ENCODE measurements at regions not wholly inside any gene's neighbourhood (a gene's known extent, or its start where the extent isn't known, plus 50 kb on each side); places are given as distances from the start of the nearest gene placed in this dataset.
A peak's percentile ranks its signal among the peaks of the same experiment; 100 is the strongest.

- Histone ChIP-seq H3K4me3 (ENCODE audit: low read length) (no peak overlapping the region), H3K4me1 (ENCODE audit: control insufficient read depth, insufficient read depth, low read length) (peaks cover 22% of the 10 kb centered on the region), H3K9ac (ENCODE audit: low read length) (no peak overlapping the region), H3K27me3 (ENCODE audit: control insufficient read depth, insufficient read depth, low read length) (peaks cover 3% of the 10 kb centered on the region), H3K36me3 (ENCODE audit: control insufficient read depth, insufficient read depth, low read length) (no peaks in the 10 kb centered on the region), H3K9me3 (ENCODE audit: control insufficient read depth, low read length) (no peaks in the 10 kb centered on the region)
Measured at GRCh38 chr2:240249423-240250149, 109.1 kb upstream of the OTOS start.

- Histone ChIP-seq H3K4me3 (ENCODE audit: low read length) (no peak overlapping the region), H3K9ac (ENCODE audit: low read length) (peak overlapping the region; percentile 50), H3K36me3 (ENCODE audit: control insufficient read depth, insufficient read depth, low read length) (no peaks in the 10 kb centered on the region), H3K4me1 (ENCODE audit: control insufficient read depth, insufficient read depth, low read length) (peaks cover 22% of the 10 kb centered on the region), H3K9me3 (ENCODE audit: control insufficient read depth, low read length) (no peaks in the 10 kb centered on the region), H3K27me3 (ENCODE audit: control insufficient read depth, insufficient read depth, low read length) (peaks cover 3% of the 10 kb centered on the region)
Measured at GRCh38 chr2:240250150-240250984, 109.9 kb upstream of the OTOS start.

GRCh38 chr2:240250985-240251847 lies 110.8 kb upstream of the OTOS start:
- Histone ChIP-seq H3K27me3 (ENCODE audit: control insufficient read depth, insufficient read depth, low read length) (no peaks in the 10 kb centered on the region), H3K4me3 (ENCODE audit: low read length) (no peak overlapping the region), H3K9me3 (ENCODE audit: control insufficient read depth, low read length) (no peaks in the 10 kb centered on the region), H3K36me3 (ENCODE audit: control insufficient read depth, insufficient read depth, low read length) (no peaks in the 10 kb centered on the region), H3K9ac (ENCODE audit: low read length) (peak overlapping the region; percentile 50), H3K4me1 (ENCODE audit: control insufficient read depth, insufficient read depth, low read length) (peaks cover 22% of the 10 kb centered on the region)

GRCh38 chr2:240251848-240252190 lies 111.4 kb upstream of the OTOS start:
- no peaks in the 10 kb centered on the region for H3K27me3 ChIP-seq (ENCODE audit: control insufficient read depth, insufficient read depth, low read length)
- no peak overlapping the region for H3K4me3 ChIP-seq (ENCODE audit: low read length)
- peak overlapping the region; percentile 44 for H3K9ac ChIP-seq (ENCODE audit: low read length)
- H3K36me3 ChIP-seq (ENCODE audit: control insufficient read depth, insufficient read depth, low read length) = no peaks in the 10 kb centered on the region
- H3K9me3 ChIP-seq (ENCODE audit: control insufficient read depth, low read length) = no peaks in the 10 kb centered on the region
- peaks cover 22% of the 10 kb centered on the region for H3K4me1 ChIP-seq (ENCODE audit: control insufficient read depth, insufficient read depth, low read length)

GRCh38 chr2:240252191-240252871 lies 111.9 kb upstream of the OTOS start:
- Histone ChIP-seq H3K36me3 (ENCODE audit: control insufficient read depth, insufficient read depth, low read length) (no peaks in the 10 kb centered on the region), H3K9me3 (ENCODE audit: control insufficient read depth, low read length) (no peaks in the 10 kb centered on the region), H3K4me1 (ENCODE audit: control insufficient read depth, insufficient read depth, low read length) (peaks cover 22% of the 10 kb centered on the region), H3K4me3 (ENCODE audit: low read length) (no peak overlapping the region), H3K27me3 (ENCODE audit: control insufficient read depth, insufficient read depth, low read length) (no peaks in the 10 kb centered on the region), H3K9ac (ENCODE audit: low read length) (no peak overlapping the region)

- Histone ChIP-seq H3K36me3 (ENCODE audit: control insufficient read depth, insufficient read depth, low read length) (no peaks in the 10 kb centered on the region), H3K9ac (ENCODE audit: low read length) (no peak overlapping the region), H3K9me3 (ENCODE audit: control insufficient read depth, low read length) (no peaks in the 10 kb centered on the region), H3K4me3 (ENCODE audit: low read length) (no peak overlapping the region), H3K4me1 (ENCODE audit: control insufficient read depth, insufficient read depth, low read length) (peaks cover 22% of the 10 kb centered on the region), H3K27me3 (ENCODE audit: control insufficient read depth, insufficient read depth, low read length) (no peaks in the 10 kb centered on the region)
Measured at GRCh38 chr2:240252872-240253511, 112.5 kb upstream of the OTOS start.

- Histone ChIP-seq H3K9ac (ENCODE audit: low read length) (no peak overlapping the region), H3K4me3 (ENCODE audit: low read length) (no peak overlapping the region), H3K9me3 (ENCODE audit: control insufficient read depth, low read length) (no peaks in the 10 kb centered on the region), H3K36me3 (ENCODE audit: control insufficient read depth, insufficient read depth, low read length) (no peaks in the 10 kb centered on the region), H3K27me3 (ENCODE audit: control insufficient read depth, insufficient read depth, low read length) (no peaks in the 10 kb centered on the region), H3K4me1 (ENCODE audit: control insufficient read depth, insufficient read depth, low read length) (peaks cover 22% of the 10 kb centered on the region)
Measured at GRCh38 chr2:240253583-240254145, 113.2 kb upstream of the OTOS start.

GRCh38 chr2:240254337-240255164 lies 114.1 kb upstream of the OTOS start:
- H3K36me3 ChIP-seq (ENCODE audit: control insufficient read depth, insufficient read depth, low read length) = no peaks in the 10 kb centered on the region
- H3K4me3 ChIP-seq (ENCODE audit: low read length) = no peak overlapping the region
- H3K9me3 ChIP-seq (ENCODE audit: control insufficient read depth, low read length) = no peaks in the 10 kb centered on the region
- H3K27me3 ChIP-seq (ENCODE audit: control insufficient read depth, insufficient read depth, low read length) = no peaks in the 10 kb centered on the region
- peaks cover 22% of the 10 kb centered on the region for H3K4me1 ChIP-seq (ENCODE audit: control insufficient read depth, insufficient read depth, low read length)
- no peak overlapping the region for H3K9ac ChIP-seq (ENCODE audit: low read length)

GRCh38 chr2:240255165-240255491 lies 114.7 kb upstream of the OTOS start:
- H3K4me3 ChIP-seq (ENCODE audit: low read length) = no peak overlapping the region
- H3K9me3 ChIP-seq (ENCODE audit: control insufficient read depth, low read length) = no peaks in the 10 kb centered on the region
- H3K9ac ChIP-seq (ENCODE audit: low read length) = no peak overlapping the region
- peaks cover 21% of the 10 kb centered on the region for H3K4me1 ChIP-seq (ENCODE audit: control insufficient read depth, insufficient read depth, low read length)
- H3K27me3 ChIP-seq (ENCODE audit: control insufficient read depth, insufficient read depth, low read length) = no peaks in the 10 kb centered on the region
- H3K36me3 ChIP-seq (ENCODE audit: control insufficient read depth, insufficient read depth, low read length) = no peaks in the 10 kb centered on the region

GRCh38 chr2:240255811-240256703 lies 115.6 kb upstream of the OTOS start:
- no peak overlapping the region for H3K4me3 ChIP-seq (ENCODE audit: low read length)
- H3K36me3 ChIP-seq (ENCODE audit: control insufficient read depth, insufficient read depth, low read length) = no peaks in the 10 kb centered on the region
- peaks cover 11% of the 10 kb centered on the region for H3K4me1 ChIP-seq (ENCODE audit: control insufficient read depth, insufficient read depth, low read length)
- no peak overlapping the region for H3K9ac ChIP-seq (ENCODE audit: low read length)
- no peaks in the 10 kb centered on the region for H3K27me3 ChIP-seq (ENCODE audit: control insufficient read depth, insufficient read depth, low read length)
- no peaks in the 10 kb centered on the region for H3K9me3 ChIP-seq (ENCODE audit: control insufficient read depth, low read length)
